Retinal pigment epithelial cell (primary cell): ENCODE measurements at regions not wholly inside any gene's neighbourhood (a gene's known extent, or its start where the extent isn't known, plus 50 kb on each side); places are given as distances from the start of the nearest gene placed in this dataset.
"Not testable (repeated sequence)": the region's sequence is repeated elsewhere in the genome, so short reads cannot be mapped to it uniquely, and the experiment has no call there.

ENCODE experiments used
- DNase-seq: peaks from one replicate; pipeline ENCODE4 v3.0.0-alpha.2; 2010; ENCODE audit warnings: low read depth
- H3K4me3 ChIP-seq: 2 replicates; pipeline ENCODE4 v1.5.1; 2011; ENCODE audit warnings: mild to moderate bottlenecking, low read length, control low read depth, moderate library complexity
- TF ChIP-seq, protein P1 (sequence below): conservative IDR thresholded peaks from 2 replicates; pipeline ENCODE4 v1.5.1; 2011; ENCODE audit warnings: low read depth, low read length, control low read depth, inconsistent platforms

DNA sequence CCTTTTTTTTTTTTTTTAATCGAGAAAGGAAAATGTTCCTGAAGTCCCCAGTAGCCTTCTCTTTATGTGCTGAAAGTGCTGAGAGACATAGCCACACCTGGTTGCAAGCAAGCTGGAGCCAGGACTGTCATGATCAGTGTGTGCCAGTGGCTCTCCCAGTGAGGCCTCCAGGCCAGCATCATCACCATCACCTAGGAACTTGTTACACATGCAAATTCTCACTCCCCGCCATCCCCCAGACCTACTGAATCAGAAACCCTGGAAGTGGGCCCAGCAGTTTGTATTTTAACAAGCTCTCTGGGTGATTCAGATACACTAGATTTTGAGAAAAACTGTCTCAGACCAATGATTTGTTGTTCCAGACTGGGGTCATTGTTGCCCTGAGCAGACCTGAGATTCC is 181.9 kb upstream of the GLRA1 start:
- TF ChIP-seq, protein P1, sequence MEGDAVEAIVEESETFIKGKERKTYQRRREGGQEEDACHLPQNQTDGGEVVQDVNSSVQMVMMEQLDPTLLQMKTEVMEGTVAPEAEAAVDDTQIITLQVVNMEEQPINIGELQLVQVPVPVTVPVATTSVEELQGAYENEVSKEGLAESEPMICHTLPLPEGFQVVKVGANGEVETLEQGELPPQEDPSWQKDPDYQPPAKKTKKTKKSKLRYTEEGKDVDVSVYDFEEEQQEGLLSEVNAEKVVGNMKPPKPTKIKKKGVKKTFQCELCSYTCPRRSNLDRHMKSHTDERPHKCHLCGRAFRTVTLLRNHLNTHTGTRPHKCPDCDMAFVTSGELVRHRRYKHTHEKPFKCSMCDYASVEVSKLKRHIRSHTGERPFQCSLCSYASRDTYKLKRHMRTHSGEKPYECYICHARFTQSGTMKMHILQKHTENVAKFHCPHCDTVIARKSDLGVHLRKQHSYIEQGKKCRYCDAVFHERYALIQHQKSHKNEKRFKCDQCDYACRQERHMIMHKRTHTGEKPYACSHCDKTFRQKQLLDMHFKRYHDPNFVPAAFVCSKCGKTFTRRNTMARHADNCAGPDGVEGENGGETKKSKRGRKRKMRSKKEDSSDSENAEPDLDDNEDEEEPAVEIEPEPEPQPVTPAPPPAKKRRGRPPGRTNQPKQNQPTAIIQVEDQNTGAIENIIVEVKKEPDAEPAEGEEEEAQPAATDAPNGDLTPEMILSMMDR: no peak
- no peak for DNase-seq
- H3K4me3 ChIP-seq: no peak overlapping the region

DNA sequence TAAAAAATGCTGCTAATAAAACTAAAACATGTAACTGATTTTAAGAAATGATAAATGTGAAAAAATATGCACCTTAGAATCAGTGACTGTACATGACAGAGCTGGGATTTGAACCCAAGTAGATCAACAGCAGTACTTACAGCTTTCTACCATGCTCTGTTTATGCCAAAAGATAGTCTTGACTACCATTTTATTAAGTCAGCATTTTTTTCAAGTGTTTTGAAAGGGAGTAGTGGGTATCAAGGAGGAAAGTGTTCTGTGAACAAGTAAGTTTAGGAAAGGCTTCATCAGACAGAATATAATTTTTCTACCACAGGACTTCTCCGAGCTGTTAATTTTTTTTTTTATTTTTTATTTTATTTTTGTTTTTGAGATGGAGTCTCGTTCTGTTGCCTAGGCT is 180.4 kb upstream of the GLRA1 start:
- no peak for DNase-seq
- TF ChIP-seq, protein P1: no peak
- no peak overlapping the region for H3K4me3 ChIP-seq

DNA sequence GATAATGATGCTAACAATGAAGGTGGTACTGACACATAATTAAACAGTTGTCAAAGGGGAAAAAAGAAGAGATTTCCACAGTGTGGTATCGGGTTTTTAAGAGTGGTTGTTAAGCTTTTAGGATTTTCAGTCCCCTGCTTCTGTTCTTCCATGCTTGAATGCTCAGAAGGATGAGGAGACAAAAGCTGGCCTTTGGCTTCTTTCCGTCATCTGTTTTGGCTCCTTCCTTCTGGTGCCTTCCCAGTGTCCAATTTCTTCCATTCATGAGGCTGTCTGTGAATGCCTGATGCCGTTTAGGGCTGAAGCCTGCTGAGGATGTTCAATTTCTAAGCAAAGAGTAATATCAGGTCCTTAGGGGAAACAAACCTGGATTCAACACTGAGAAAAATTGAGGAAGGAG is 179.6 kb upstream of the GLRA1 start:
- TF ChIP-seq, protein P1: no peak
- no peak for DNase-seq
- no peak overlapping the region for H3K4me3 ChIP-seq

DNA sequence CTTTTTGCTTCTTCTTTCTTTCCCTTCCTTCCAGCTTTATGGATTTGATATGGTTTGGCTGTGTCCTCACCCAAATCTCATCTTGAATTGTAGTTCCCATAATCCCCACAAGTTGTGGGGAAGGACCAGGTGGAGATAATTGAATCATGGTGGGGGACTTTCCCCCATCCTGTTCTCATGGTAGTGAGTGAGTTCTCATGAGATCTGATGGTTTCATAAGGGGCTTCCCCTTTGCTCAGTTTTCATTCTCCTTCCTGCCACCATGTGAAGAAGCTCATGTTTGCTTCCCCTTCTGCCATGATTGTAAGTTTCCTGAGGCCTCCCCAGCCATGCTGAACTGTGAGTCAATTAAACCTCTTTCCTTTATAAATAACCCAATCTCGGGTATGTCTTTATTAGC is 178.3 kb upstream of the GLRA1 start:
- DNase-seq, H3K4me3 ChIP-seq: not testable (repeated sequence)

DNA sequence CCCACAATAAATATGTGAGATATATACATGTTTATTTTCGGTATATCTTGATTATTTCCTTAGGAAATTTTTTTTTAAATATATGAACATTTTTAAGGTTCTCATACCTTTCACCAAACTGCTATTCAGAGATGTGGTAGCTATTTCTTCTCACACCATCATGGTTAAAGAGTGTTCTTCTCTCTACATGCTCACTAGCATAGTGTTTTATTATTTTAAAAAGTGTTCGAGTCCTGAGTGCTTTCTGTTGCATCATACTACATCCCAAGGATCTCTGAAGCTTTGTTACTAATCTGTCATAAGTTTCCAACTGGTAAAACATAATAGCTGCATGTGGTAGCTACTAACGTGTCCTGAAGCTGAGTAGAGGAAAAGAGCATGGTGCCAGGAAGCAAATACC is 177.4 kb upstream of the GLRA1 start:
- H3K4me3 ChIP-seq: no peak overlapping the region
- TF ChIP-seq, protein P1: no peak
- no peak for DNase-seq

DNA sequence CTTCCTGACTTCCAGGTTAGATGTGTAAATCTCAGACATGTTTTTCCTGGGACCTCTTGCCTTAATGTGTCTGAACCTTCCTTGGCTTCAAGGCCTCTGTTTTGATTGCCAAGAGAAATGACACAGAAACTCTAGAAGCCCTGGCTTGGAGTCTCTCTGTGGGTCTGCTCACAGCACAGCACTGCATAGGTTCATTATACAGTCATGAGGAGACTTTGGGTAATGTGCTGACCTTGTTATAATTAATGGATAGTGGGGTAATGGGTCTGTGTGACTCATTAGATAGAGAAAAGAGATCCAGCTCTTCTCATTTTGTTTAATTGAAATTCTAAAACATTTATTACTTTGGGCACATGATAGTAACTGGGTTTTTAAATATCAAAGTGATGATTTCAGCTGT is 175.8 kb upstream of the GLRA1 start:
- no peak for DNase-seq
- TF ChIP-seq, protein P1: no peak
- no peak overlapping the region for H3K4me3 ChIP-seq

DNA sequence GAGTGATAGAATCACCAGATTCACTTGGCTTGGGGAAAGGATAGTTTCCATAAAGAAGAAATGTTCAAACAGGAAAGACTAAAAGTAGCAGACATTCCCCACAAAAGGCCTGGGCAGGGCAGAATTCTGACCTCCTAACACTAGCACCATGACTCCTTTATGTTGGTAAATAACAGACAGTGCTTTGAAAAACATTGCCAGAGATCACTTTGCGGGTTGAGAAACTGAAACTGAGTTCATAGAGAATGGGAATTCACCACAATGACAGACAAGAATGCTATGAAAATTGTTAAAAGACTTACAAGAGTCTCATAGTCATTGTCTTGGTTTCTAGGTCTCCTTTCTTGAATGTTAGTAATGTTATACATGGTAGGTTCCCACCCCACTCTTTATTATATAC is 172.5 kb upstream of the GLRA1 start:
- no peak for DNase-seq
- TF ChIP-seq, protein P1: no peak

DNA sequence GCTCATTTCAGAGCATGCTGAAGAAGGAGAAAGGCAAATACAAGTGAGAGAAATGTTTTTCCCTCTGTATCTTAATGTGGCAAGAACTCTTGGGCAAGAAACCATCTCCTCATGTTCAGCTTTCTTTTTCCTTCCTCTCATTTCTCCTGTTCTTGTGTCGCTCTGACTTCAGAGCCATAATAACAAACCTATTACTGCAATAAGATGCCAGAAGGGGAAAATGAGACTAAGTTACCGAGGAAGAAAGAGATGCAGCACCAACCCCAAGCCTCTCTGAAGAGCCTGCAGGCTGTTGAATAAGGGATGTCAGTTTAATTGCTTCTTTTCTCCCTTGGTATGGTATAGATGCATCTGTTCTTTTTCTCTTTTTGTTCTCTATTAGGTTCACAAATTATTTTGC is 170.1 kb upstream of the GLRA1 start:
- no peak overlapping the region for H3K4me3 ChIP-seq
- TF ChIP-seq, protein P1: no peak
- DNase-seq: no peak

More for the DNA sequence above, 172.5 kb upstream of the GLRA1 start:
- no peak overlapping the region for H3K4me3 ChIP-seq
